Medulla oblongata (tissue), 1 donor: ENCODE measurements at regions not wholly inside any gene's neighbourhood (a gene's known extent, or its start where the extent isn't known, plus 50 kb on each side); places are given as distances from the start of the nearest gene placed in this dataset.
"Not testable (repeated sequence)": the region's sequence is repeated elsewhere in the genome, so short reads cannot be mapped to it uniquely, and the experiment has no call there.

Experiments
- DNase-seq: peaks from one replicate; pipeline ENCODE4 v3.0.0-alpha.2; 2015; ENCODE audit errors: extremely low spot score

DNA sequence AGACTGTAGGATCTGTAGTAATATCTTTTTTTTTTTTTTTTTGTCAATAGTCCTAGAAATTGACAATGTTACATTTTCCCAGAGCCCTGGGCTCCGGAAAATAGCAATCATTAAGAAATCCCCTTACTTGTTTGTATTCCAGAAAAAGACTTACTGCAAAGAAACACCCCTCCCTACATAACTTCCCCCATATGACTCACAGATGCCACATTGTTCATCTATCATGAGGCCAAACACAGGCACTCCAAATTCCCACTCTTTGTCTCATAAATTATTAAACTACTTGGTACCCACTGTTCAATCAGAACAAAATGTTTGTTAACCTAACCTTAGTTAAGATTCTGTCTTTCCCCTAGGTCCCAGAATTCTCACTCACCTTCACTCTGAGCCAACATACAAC, 53.5 kb downstream of the TEX51 start:
- DNase-seq, result no peak

DNA sequence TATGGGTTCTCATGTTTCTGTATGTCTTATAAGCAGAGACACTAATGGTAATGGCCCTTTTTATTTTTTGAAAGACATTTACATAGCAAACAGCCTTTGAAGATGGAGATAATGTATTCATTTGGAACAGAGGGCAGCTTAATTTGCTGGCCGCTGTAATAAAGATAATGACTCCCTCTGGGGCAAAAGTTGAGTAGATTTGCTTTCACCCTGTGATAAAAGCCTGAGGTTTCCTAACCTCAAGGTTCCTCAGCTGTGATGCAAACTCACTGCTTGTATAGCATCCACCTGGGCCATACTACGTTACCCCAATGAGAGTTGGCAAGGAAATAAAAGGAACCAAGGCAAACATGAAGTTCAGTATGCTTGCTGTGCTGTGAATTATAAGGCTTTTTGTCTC, 54.8 kb downstream of the TEX51 start:
- DNase-seq, result no peak

DNA sequence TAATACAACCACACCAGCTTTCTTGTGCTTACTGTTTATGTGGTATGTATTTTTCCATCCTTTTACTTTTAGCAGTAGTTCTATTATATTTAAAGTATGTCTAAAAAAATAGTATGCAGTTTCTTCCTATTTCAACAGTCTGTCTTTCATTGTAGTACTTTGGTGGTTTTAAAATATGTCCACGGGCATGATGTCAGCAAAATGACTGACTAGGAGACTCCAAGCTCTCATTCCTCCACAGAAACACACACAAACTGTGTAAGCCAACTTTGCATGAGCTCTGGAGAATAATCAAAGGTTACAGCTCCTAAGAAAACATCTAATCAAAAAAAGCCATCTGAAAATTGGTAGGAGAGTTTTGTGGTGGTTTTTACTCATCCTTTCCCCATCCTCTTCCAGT, 56.1 kb downstream of the TEX51 start:
- no peak for DNase-seq

DNA sequence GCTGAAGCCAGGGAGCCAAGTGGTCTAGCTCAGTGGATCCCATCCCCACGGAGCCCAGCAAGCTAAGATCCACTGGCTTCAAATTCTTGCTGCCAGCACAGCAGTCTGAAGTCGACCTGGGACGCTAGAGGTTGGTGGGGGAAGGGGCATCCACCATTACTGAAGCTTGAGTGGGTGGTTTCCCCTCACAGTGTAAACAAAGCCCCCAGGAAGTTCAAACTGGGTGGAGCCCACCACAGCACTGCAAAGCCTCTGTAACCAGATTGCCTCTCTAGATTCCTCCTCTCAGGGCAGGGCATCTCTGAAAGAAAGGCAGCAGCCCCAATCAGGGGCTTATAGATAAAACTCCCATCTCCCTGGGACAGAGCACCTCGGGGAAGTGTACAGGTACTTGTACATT, 58.1 kb downstream of the TEX51 start:
- not testable (repeated sequence) for DNase-seq

DNA sequence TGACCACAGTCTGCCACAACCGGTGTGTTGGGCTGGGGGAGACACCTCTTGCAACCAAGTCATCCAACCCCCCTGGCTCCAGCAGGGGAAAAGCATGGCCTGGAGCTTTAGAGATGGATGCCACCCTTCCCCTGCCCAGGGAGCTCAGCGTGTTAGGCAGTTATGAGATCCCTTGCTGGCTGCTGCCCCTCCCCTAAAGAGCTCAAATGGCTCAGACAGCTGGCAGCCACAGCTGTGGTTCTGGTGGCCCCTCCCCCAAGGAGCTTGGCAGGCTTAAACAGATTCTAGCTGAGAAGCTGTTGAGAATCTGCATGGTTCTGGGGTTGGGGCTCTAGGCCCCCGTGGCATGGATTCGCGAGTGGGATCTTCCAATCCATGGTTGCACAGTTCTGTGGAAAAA, 64.7 kb downstream of the TEX51 start:
- no peak for DNase-seq

DNA sequence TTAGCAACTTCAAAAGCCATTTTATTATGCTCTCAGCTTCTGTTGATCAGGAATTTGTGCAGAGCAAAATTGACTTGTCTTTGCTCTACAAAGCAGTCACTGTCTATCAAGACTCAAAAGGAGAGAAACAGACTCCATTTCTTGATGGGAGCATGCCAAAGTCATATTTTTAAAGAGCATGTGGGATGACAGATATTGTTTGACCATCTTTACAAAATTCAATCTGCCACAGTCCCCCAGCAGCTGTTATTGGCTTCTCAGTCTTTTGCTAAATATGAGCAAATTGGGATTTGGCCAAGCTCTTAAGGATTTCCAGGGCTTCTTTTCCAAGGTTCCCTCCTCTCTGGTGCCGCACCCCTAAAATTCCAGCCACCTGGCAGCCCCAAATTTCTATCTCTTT, 67.9 kb downstream of the TEX51 start:
- no peak for DNase-seq

DNA sequence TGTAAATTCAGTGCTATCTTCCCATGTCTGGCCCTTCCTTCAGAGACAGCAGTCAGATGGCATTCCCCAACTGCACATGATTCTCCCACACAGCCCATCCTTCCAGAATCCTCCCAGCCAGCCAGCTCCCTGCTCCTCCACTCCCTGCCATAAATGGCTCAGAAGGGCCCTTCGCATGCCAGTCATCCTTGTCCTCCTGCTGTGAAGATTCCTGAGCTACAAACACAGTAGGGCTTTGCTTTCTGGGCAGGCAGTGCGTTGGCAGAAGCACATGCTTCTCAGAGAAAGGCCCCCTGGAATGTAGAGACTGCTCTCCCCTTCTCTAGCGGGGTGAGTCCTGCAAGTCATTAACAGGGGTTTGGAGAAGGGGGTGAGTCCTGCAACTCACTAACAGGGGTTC, 71.9 kb downstream of the TEX51 start:
- DNase-seq, result no peak

DNA sequence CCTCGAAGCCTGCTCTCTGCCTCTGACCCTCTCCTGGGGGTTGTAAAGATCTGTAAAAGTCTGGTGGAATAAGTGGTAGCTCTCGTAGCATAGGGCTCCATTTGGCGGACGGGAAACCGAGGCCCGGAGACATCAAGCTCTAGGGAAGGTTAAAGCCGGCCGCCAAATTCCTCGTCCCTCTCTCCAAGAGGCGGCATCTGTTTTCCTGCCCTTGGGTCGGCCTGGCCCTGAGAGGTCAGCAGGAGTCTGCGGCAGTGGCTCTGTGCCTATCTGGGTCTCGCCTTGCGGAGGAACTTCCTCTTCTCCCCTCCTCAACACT, 72.4 kb downstream of the TEX51 start:
- no peak for DNase-seq

DNA sequence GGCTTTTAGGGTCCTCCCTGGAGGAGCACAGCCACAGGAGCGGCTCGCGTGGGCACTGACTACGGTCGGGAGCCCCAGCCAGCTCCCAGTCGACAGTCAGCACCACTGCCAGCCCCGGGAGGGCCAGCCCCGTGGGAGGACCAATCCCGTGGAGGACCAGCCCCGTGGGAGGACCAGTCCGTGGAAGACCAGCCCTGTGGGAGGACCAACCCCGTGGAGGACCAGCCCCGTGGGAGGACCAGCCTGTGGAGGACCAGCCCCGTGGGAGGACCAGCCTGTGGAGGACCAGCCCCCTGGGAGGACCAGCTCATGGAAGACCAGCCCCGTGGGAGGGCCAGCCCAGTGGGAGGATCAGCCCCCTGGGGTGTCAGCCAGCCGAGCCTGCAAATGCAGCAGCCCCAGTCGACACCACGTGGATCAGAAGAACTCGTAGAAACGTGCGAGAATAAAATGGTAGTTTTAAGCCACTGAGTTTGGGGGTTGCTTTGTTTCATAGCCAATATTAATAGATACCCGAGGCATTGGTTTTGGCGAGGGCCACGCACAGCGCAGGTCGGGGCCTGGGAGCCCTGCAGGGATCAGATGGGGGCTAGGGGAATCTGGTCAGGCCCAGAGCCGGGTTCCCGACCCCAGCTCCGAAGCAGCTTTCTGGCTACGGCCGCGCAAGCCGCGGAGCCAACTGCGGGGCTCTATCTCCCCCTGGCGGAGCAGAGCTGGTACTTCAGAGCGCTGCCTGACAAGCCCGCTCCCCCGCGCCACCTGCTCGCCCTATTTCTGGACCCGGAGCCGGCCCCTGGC, 73.0 kb downstream of the TEX51 start:
- peak; percentile 76 for DNase-seq

DNA sequence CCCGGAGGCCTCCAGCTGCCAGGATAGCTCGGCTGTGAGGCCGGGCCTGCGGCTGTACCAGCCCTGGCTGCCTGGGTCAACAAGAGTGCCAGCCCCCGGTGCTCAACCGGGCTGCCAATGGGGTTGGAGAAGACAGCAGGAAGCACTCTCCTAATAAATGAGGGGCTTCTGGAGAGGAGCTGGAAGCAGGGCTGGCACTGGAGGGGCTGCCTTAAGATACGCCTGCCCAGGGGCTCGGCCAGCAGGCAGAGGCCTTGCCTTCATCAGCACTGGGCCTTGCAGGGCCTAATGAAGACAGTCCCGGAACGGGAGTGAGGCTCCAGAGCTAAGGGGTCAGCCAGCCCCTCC, 73.6 kb downstream of the TEX51 start:
- no peak for DNase-seq

DNA sequence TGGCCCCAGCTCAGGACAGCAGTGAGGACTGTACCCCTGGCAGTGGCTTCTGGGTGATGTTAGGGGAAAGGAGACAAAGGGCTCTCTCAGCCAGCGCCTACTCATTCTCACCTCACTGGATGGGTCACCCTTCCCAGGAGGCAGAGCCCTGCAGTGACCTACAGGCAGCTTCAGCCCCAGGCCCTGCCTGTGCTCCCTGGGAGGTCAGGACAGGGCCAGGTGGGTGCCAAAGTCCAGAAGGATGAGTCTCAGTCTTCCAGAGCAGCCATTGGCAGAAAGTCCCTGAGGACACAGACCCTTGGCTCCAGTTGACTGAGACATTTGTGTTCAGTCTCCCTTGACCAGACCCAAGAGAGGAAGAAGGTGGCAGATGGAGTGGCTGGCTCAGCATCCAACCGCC, 75.1 kb downstream of the TEX51 start:
- no peak for DNase-seq

DNA sequence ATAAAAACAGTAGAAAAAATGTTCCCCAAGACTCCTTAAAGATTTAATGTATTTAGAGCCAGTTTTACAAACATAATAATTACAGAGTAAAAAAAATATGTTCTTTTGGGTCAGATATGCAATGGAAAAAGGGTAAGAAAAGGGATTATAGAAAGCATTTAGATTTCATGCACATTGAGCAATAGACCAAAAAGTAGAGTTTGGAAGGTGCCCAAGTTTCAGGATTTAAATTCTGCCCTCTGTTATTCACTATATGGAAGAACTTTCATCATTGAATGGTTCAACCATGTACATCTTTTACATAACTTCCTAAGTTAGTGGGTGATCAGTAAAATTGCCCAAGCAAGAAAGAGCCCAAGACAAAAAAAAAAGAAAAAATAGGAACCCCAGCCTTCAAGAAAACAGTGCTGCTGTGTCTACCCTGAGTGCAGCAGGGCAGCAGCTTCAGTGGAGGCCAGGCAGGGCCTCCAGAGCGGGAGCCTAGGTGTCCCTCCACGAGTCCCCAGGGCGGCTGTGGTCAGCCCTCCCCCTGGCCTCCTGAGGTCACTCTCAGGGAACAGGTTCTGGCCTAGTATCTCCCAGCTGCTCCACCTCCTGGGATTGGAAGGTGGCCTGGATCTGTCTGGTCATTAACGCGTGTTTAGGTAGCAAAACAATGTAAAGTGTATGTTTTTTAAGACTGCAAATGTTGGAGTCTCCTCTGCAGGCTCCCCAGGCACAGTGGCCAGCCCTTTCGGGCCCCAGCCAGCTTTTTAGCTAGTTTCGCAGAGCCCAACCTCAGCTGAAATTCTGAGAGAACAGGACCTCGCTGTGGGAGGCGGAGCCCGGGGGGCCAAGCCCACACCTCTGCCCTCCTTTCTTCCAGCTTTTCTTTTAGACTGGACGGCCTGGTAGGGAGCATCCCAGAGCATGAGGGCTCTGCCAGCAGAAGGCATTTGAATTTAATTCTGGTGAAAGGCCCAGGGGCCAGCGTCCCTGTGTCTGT, 77.3 kb downstream of the TEX51 start:
- DNase-seq, result no peak

DNA sequence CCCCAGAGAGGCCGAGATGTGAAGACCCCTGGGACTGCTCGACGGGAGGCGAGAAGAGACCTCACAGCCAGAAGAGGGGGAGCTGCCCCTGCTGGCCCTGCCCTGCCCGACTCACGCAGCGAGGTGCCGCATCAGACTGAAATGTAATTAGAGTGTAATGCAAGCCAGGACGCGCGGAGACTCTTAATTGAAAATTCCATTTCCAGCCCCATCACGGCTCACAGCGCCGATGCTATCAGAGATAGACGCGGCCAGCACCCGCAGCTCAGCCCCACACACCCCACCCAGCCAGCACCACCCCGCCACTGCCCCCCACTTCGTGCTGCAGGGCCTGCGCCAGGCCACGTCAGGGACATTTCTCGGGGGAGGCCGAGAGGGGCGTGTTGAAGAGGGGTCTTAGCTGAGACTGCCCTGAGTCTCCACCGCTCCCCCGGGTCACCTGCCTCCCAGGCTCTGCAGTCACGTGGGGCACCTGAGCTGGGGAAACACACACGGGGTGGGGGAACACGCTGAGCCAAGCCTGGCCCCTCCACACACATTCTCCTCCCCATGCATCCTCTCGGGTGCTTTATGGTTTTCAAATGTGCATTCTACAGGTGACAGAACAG, 78.1 kb downstream of the TEX51 start:
- DNase-seq, result no peak

DNA sequence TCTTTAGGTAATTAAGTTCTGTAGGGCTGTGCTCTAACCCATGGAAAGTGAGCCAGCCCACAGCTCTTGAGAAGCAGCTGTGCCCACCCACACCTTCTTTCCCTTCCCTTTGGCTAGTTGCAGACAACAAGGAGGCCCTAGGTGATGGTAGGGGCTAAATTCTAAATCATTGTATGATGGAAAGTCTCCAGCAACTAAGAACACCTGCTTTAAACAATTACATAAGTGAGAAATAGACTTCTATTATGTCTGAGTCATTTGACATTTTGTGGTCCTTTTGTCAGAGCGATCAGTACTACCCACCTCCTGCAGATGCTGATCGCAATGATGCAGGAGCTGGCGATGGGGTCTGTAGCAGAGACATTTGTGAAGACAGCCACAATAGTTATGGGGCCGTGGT, 79.6 kb downstream of the TEX51 start:
- no peak for DNase-seq

DNA sequence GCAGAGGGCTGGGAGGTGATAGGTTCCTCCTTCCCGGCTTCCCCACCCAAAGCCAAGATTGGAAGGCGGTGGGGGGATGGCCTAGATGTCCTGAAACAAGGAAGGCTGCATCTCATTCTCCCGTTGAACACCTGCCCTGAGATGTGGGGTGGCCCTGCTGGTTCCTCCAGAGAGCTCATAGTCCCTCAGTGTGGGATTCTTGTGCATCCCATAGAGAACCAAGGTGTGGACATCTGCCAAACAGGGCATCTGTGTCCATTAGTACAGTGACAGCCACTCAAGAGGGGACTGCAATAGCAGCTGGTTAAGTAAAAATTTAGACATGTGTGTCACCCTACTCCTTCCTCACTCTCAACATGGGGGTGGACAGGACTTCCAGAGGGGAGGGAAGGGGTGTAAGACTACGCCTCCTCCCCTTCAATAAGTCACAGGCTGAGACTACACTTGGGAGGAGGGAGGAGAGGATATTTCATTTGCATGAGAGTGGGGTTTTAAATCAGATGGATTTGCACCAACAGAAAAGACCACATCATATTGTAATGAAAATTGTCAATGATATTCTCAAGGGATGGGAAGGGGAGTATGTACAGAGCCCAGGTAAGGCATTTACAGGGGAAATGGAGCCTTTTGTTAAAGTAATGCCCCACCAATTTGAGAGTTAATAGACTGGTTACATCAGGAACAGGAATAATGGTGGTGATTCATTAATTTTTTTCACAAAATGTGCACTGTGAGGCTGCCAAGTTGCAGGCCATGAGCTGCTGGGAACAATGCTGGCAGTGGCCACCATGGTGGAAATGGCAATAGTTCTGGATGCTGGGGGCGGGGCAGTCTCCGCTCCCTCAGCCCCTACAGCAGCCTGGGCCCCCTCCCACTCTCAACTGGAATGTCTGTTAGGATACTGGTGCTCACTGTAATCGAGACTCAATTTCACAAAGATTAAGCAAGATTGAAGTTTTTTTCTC, 80.6 kb downstream of the TEX51 start:
- DNase-seq, result peak; percentile 66

DNA sequence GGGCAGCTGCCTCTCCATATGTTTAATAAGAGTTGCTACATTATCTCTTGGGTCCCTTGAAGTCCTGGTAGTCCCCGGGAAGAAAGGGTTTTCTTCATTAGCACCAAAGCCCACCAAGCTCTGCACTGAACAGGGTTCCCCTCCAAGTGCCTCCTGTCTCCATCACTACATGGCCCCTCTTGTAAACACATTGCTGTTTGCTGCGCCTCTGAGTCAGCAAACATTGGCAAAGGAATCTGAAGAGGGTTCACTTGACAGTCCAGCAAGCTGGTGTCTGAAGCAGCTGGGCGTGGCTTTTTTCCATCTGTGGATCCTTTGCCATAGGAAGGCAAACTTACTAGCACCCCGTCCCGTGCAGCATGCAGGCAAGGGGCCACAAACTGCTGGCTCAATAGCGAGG, 82.8 kb downstream of the TEX51 start:
- DNase-seq, result no peak

DNA sequence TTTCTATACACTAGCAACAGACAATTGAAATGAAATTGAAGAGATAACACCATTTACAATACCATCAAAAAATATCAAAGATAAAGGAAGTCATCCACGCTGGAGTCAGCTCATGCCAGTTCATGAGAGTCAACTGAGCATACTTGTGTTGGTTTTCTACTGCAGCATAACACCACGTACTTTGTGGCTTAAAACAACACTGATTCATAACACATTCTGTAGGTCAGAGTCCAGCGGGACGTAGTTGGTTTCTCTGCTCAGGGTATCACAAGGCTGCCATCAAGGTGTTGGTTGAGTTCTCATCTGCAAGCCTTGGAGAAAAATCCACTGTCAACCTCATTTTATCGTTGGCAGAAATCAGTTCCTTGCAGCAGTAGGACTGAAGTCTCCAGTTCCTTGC, 84.2 kb downstream of the TEX51 start:
- no peak for DNase-seq

DNA sequence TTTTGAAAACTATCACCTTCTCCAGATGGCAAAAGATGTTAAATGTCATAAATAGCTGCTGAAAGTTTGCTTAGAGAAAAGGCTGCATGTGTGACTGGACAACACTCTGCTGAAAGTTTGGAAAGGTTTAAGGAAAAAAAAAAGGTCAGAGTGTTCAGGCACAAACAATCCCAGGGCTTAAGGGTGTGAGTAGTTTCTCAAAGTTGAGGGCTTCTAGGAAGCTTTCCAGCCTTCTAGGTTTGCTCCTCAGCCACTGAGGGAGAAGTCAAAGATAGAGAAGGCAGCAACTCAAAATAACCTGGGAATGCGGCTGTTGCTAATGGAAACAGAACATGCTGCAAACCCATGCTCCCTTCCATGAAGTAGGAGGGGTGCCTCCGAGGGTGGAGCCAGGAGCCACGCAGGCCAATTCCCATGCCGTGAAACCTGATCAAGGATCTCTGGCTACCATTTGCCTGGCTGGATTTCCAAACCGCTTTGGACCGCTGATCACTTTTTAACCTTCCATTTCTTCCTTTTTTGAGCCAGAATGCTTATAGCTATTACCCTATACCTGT, 88.0 kb downstream of the TEX51 start:
- no peak for DNase-seq

DNA sequence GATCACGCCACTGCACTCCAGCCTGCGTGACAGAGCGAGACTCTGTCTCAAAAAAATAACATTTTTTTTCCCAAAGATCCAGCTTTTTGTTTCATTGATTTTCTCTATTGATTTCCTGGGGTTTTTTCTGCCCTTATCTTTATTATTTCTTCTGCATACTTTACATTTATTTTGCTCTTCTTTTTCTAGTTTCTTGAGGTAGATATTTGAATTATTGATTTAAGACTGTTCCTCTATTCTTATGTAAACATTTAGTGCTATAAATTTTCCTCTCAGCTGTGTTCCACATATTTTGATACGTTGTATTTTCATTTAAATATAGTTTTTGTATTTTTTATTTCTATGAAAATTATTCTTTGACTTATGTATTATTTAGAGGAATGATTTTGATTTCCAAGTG, 89.8 kb downstream of the TEX51 start:
- no peak for DNase-seq

DNA sequence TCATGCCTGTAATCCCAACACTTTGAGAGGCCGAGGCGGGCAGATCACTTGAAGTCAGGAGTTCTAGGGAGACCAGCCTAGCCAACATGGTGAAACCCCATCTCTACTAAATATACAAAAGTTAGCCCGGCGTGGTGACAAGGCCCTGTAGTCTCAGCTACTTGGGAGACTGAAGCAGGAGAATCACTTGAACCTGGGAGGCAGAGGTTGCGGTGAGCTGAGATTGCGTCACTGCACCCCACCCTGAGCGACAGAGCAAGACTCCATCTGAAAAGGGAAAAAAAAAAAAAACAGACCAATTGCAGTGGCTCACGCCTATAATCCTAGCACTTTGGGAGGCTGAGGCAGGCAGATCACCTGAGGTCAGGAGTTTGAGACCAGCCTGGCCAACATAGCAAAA, 90.4 kb downstream of the TEX51 start:
- not testable (repeated sequence) for DNase-seq

DNA sequence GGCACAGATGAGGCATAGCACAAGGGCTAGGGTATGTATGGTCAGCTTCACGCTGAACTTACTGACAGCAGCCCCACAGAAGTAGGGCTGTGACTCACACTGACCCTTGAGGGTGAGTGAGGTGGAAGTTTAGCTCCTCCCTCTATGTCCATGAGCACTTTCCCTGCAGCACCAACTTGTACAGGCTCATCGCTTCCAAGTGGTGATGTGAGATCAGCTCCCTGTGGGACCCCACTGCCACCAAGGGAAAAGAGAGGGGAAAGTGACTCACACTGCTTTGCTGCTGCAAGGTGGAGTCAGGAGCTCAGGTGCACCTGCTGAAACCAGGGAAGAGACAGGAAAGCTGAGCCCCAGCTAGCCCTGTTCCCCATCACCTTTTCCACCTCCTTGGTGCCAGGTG, 91.5 kb downstream of the TEX51 start:
- DNase-seq, result no peak
